ENCODE measurements at regions not wholly inside any gene's neighbourhood (a gene's known extent, or its start where the extent isn't known, plus 50 kb on each side); places are given as distances from the start of the nearest gene placed in this dataset.
"Not testable (repeated sequence)": the region's sequence is repeated elsewhere in the genome, so short reads cannot be mapped to it uniquely, and the experiment has no call there.

DNA sequence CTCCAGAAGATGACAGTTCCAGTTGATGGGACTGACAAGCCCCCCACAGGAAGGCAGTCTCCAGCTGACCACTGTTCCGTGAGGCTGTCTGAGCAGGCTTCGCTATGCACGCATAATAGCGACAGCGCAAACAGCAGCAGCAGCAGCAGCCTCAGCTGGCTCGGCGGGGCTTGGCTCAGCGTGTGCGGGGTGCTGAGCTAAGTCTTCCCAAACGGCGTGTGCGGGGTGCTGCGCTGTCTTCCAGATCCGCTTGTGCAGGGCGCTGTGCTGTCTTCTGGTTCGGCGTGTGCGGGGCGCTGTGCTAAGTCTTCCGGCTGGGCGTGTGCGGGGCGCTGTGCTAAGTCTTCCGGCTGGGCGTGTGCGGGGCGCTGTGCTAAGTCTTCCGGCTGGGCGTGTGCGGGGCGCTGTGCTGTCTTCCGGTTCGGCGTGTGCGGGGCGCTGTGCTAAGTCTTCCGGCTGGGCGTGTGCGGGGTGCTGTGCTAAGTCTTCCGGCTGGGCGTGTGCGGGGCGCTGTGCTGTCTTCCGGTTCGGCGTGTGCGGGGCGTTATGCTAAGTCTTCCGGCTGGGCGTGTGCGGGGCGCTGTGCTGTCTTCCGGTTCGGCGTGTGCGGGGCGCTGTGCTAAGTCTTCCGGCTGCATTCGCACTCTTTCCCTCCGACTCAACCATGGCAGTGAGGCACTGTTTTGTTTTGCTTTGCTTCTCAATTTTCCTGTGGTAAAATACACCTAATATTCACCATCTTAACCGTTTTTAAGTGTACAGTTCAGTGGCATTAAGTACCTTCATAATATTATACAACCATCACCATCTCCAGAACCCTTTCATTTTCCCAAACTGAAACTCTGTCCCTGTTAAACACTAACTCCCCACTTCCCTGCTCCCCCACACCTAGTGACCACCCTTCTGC lies 156.1 kb downstream of the BMP7 start:
- not testable (repeated sequence) for DNase-seq

DNA sequence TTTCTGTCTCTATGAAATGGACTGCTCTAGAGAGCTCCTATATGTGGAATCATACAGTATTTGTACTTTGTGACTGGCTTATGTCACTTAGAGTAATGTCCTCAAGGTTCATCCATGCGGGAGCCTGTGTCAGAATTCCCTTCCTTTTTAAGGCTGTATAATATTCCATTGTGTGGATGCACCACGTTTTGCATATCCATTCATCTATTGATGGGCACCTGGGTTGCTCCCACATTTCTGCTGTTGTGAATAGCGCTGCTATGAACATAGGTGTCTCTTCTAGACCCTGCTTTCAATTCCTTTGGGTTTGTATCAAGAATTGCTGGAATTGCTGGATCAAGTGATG lies 155.4 kb downstream of the BMP7 start:
- DNase-seq = no peak

DNA sequence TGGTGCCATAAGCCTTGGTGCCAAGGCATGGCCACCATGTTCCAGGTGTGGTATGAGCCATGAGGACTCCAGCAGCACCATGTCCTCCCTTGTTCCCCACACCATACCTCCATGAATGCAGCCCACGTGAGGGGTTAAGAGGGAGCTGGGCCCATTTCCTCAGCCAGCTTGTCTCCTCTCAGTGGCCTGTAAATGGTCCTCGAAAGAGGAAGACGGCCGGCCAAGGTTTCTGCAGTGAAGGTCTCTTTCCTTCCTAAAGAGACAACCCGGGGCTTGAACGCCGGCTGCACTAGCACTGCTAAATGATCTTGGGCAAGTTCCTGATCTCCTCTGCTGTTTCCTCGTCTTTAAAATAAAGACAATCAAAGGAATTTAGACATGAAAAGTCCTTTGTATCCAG lies 154.0 kb downstream of the BMP7 start:
- no peak for DNase-seq

DNA sequence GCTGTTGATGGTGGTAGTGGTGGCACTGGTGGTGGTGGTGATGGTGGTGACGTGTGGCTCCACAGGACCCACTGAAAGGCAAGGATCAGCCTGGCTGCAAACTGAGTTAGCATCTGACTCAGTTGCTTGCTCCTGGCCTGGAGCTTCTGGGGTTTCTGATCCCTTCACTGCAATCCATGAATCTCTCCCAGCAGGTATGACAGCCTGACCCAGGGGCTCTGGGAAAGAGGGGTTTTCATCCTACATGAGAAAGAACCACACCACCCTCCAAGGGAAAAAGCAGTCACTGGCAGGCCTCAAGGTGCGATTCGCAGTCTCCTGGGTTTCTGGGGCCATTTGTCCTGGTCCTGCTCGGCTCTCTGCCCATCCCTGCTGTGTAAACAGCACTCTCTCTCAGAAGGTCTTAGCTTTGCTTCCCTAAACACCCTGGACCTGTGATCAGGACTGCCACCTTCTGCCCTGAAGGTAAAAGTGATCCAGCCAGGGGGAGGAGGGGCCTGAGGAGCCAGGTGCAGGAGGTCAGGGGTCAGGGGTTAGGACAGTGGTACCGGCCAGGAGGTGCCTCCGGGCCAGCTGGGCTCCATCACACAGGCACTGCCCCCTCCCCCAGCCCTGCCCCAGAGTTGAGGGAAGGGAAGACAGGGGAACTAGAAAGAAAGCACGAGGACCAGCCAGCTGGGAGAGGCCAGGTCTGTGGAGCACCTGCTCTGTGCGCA lies 152.0 kb downstream of the BMP7 start:
- DNase-seq = no peak

DNA sequence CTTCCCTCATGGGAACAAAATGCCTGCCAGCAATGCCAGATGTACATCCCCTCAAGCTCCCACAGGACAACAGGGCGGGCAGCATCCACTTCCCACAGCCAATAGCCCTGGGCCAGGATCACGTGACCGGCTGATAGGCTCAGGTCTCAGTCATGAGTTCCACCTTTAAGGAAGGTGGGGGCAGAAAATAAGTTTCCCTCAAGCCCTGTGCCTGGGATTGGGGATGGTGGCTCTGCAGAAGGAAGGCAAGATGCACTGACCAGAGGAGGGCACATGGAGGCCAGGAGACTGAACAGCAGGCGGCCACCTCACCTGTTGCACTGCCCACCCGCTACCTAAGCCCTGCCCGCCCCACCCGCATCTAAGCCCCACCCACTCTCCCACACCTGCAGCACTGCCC lies 149.1 kb downstream of the BMP7 start:
- DNase-seq = no peak

DNA sequence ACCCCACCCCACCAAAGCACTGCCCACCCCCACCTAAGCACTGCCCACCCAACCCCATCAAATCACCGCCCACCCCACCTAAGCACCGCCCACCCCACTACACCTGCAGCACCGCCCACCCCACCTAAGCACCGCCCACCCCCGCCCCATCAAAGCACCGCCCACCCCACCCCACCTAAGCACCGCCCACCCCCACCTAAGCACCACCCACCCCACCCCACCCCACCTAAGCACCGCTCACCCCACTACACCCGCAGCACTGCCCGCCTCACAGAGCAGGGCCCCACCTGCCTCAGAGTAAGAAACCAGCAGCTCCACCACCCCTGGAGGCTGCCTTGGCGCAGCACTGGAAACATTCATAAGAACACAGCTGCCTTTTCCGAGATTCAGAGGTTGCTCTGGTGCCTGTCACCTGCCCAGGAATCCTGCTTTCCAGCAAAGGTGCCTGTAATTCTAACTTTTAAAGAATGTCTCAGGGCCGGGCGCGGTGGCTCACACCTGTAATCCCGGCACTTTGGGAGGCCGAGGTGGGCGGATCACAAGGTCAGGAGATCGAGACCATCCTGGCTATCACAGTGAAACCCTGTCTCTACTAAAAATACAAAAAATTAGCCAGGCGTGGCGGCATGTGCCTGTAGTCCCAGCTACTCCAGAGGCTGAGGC lies 148.2 kb downstream of the BMP7 start:
- DNase-seq = no peak
